Posterior vena cava (tissue), 2 donors: ENCODE measurements at regions not wholly inside any gene's neighbourhood (a gene's known extent, or its start where the extent isn't known, plus 50 kb on each side); places are given as distances from the start of the nearest gene placed in this dataset.

Experiments used
- DNase-seq: peaks from one replicate; pipeline ENCODE4 v3.0.0-alpha.2; 2020; ENCODE audit warnings: low spot score
- intact Hi-C, 2 donors: fragments of 100-400 bp; cut with DNase I; formaldehyde crosslinking; loops; one replicate each; pipeline versions ENCODE4 v1.14.1 to v1.14.2; 2022 to 2023
- donor health status: DM: yes; HTN: yes; CAD: no.
- donor health status: DM: yes; HTN: yes; CAD: no.

- DNase-seq, result no peak
- intact Hi-C loops, result loop anchor here in 1 of 2 donors (10.0 kb wide), 1 partner anchor 1366 kb away; no protein-coding TSS in a partner anchor
These were observed 522.5 kb downstream of the TYW1 start for GRCh38 chr7:67519171-67519570.

GRCh38 chr7:67522504-67522903 lies 525.9 kb downstream of the TYW1 start:
- intact Hi-C loops, result no loop called here
- no peak for DNase-seq

DNA sequence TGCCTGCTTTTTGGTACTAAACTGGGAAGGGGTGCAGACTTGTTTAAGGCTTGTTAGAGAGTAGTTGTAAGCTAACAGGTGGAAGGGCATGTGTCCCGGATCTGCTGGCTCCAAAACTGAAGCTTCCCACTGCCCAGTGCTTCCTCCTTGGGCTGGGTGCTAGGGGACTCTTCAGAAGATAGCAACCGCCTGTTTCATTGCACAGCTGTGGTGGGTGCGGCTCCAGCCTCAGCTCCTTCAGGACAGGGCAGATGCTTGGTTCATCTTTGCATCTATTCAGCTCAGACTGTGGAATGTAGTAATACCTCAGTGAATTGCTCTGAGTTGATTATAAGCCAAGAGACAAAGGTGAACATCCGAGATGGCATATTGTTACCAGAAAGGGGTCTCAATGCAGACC lies 527.1 kb downstream of the TYW1 start:
- no peak for DNase-seq
- intact Hi-C loops, result no loop called here

DNA sequence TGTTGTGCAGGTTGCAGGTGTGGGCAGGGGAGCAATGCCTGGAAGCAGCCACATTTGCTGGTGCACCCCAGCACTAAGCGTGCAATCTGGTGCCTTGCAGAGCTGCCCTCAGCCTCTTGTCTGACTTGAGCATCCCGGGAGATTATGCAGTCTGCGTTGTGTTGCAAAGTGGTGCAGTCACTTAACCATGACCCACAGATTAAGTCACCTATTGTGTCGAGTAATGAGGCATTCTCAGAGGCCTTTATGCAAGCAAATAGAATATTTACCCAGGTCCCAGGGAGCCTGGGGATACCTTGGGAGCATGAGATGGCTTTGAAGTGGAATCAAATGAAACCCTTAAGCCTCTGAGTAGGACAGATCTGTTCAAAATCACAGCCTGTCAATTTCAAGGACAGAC lies 529.0 kb downstream of the TYW1 start:
- intact Hi-C loops, result no loop called here
- no peak for DNase-seq

- DNase-seq, result no peak
- intact Hi-C loops, result no loop called here
These were observed 538.8 kb downstream of the TYW1 start for GRCh38 chr7:67535241-67535989.

DNA sequence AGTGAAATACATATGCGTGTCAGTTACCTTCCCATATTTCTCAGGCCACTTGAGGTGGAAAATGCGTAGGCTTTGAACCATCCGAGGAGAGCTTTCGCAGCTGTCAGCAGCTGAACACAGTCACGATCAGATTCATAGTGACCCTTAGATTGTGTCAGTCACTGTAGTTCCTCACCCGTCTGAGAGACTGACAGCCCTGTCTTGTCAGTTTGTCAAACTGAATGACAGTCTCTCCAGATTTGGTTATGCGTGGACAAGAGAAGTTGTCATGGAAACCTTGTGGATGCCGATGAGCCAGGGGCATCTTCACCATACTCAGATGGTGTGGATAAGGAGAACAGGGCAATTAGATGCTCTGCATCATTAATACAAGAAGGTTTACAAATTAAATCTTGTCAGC lies 546.3 kb downstream of the TYW1 start:
- no peak for DNase-seq
- intact Hi-C loops, result no loop called here

DNA sequence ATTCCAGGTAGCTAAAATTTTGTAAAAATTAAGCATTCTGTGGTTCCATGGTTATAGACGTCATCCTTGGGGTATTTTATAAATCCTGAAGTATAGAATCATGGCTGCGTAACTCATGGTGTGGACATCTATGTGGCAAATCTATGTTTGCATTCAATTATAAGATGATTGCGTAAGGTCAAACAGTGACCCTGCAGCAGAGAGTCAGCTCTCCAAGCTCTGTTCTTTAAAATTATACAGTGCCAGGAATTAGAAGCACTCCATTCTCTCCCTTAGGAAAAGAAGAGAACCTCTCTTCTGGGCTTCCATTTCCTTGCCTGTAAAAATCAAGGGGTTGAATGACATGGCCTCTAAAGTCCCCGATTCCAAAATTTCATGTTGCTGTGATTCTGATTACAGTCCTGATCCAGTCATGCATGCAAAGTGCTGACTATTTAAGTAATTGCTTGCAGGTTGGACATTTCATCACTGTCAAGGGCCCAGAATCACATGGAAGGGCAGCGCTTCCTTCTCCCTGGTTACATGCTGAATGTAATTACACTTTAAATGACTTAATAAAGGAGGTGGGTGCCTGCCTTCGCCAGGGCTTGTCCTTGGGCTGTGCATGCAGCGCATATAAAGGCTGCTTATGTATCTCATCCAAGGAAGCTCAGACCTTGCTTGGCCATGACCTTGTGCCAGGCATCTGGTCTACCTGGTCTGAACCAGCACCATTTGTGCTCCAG lies 550.7 kb downstream of the TYW1 start:
- DNase-seq, result no peak
- intact Hi-C loops, result no loop called here

DNA sequence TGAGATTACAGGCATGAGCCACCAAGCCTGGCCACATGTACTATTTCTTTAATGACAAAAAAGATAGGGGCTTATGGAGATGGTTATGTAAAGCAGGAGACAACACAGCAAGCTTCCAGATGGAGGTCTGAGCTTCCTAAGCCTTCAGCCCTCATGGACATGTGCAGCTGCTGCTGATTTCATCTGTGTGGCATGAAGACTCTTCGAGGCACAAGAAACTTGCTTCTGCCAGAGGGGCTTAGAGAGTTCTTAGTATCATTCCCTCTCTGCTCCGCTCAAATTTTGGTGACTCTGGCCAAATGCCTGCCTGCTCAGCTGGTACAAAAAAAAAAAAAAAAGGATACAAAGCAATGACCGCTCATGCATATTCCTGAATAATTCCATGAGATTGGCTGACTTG lies 552.5 kb downstream of the TYW1 start:
- intact Hi-C loops, result no loop called here

DNA sequence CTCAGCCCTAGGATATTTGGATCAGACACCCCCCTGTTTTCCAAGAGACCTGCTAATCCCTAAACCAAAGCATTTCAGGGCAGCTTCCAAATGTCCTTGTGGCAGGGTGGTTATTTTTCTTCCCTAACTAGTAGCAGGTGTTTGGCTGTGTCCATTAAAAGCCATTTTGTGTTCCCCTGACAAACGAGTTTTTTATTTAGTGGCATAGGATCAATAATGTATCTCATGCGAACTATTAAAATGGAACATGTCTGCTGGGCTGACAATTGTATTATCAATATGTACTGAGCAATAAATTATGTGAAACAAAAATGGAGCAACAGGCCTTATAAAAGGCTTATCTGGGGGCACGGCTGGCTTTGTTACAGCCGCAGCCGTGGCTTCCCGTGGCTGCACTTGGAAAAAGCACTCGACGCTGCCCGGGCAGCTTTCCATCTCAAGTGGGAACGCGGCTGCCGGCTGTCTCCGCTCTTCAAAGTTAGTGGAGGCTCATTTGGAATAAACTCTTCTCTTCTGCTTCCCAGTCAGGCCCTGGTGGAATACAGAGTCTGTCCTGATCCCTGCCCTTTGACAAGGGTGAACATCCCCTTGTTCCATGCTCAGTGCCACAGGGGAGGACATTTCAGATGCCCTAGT lies 554.3 kb downstream of the TYW1 start:
- intact Hi-C loops, result no loop called here
- DNase-seq, result no peak

More for the DNA sequence above, 552.5 kb downstream of the TYW1 start:
- DNase-seq, result no peak

- intact Hi-C loops, result no loop called here
- DNase-seq, result no peak
These were observed 556.1 kb downstream of the TYW1 start for GRCh38 chr7:67552738-67553137.

GRCh38 chr7:67553378-67553777 lies 556.7 kb downstream of the TYW1 start:
- intact Hi-C loops, result no loop called here
- no peak for DNase-seq

DNA sequence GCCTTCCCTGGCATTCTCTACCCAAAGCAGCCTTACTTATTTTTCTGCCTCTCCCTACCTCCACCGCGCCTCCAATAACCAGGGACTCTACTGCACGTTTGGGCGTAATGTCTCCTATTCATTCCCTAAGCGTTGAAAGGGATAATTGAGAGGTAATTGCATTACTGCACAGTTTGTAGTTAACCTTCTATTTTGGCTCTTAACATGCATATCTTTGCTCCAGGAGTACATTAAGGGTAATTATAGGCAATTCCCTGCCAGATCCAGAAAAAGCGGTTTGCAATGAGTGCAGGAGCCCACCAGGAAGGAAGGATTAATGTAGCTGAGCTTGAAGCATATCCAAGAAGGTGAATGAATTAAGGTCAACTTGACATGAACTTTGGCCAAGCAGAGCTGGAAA lies 558.4 kb downstream of the TYW1 start:
- DNase-seq, result no peak
- intact Hi-C loops, result no loop called here

GRCh38 chr7:67564959-67565358 lies 568.3 kb downstream of the TYW1 start:
- no peak for DNase-seq
- intact Hi-C loops, result no loop called here

GRCh38 chr7:67566101-67566500 lies 569.5 kb downstream of the TYW1 start:
- intact Hi-C loops, result no loop called here
- DNase-seq, result no peak

DNA sequence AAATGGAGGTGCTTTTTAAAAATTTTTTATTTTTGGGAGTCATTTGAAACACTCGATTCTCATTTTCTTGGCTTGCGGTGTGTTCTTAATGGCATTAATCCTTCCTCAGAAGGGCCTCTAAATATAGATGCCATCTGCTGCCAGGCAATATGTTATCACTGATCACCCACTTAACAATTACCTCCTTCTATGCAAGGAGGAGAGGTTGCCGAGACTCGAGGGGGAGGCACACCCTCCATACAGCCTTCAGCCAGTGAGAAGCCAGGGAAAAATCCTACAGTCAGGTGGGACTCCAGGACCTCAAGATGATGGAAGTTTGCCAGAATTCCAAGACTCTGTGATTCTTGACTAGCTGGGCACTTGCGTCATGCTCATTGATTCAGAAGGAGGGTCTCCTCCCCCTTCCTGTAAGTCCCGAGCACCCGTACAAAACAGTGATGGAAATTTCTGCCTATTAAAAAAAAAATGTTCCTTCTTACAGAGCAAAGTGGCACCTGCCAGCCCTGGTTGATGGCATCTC lies 574.5 kb downstream of the TYW1 start:
- intact Hi-C loops, result no loop called here
- no peak for DNase-seq

DNA sequence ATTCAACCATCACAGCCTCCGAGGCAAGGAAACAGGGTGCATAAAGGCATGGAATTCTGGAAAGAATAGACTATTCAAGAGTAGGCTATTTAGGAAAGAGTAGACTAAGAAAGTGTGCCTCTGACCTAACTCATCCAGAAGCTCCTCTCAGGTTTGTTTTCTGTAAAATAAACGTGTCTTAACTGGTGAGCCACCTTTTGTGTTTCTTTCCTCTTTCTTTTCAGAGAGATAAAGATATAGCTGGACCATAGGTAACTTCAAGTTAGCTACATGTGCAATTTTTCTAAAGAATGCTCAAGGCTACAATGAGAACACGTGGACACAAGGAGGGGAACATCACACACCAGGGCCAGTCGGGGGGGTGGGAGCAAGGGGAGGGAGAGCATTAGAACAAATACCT lies 577.0 kb downstream of the TYW1 start:
- intact Hi-C loops, result no loop called here
- DNase-seq, result no peak

DNA sequence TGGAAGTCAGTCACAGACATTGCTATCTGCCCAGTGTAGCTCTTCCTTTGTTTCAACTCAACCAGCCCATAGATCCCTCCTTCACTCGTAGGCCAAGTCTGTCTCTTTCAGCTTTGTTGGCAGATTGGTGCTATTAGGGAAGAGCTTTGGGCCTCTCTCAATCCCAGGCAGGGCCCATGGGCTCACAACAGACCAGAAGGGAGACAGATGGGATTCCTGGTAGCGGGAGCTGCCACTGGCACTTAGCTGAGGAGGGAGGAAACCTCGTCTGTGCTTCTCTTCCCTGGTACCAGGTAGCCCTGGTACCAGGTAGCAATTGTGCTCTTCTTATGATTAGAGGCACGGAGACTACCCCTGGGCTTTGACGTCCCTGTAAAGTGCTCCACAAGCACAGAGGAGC lies 592.0 kb downstream of the TYW1 start:
- no peak for DNase-seq
- intact Hi-C loops, result no loop called here

GRCh38 chr7:67589183-67589582 lies 592.5 kb downstream of the TYW1 start:
- intact Hi-C loops, result no loop called here
- no peak for DNase-seq

- intact Hi-C loops, result no loop called here
- DNase-seq, result no peak
These were observed 594.0 kb downstream of the TYW1 start for GRCh38 chr7:67590649-67591048.

DNA sequence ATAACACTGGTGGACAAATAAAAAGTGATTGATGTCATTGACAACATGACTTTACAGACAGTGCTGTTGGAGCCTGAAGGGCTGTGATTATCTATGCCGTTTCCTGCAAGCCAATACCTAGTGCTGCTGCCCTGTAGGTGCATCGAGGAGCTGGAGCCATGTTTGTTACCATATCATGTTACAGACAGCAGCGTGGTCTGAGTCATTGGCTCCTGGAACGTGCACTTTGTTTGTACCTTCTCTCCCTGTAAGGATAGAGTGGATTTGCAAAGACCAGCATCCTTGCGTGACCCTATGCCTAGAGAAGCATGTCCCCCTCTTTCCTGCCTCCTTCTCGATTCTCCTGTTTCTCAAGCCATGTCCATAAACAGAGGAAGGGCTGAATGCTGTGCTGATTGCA lies 597.2 kb downstream of the TYW1 start:
- intact Hi-C loops, result no loop called here

More for the DNA sequence above, 597.2 kb downstream of the TYW1 start:
- no peak for DNase-seq
